GM12892 (cell line): ENCODE measurements at regions not wholly inside any gene's neighbourhood (a gene's known extent, or its start where the extent isn't known, plus 50 kb on each side); places are given as distances from the start of the nearest gene placed in this dataset.

Experiments
- POLR2AphosphoS5 ChIP-seq: IDR thresholded peaks from 2 replicates; pipeline ENCODE4 v1.6.1; 2011; ENCODE audit warnings: low read depth, low read length, control low read depth
- TAF1 ChIP-seq: IDR thresholded peaks from 2 replicates; pipeline ENCODE4 v1.6.1; 2011; ENCODE audit warnings: low read depth, mild to moderate bottlenecking, control low read depth, low read length, borderline replicate concordance

- TF ChIP-seq POLR2AphosphoS5 (no peak), TAF1 (no peak)
Observed at GRCh38 chr5:54387659-54388232, 67.8 kb upstream of the HSPB3 start.
